H1 (cell line): ENCODE measurements at regions not wholly inside any gene's neighbourhood (a gene's known extent, or its start where the extent isn't known, plus 50 kb on each side); places are given as distances from the start of the nearest gene placed in this dataset.

Experiments
- ATF2 ChIP-seq: IDR thresholded peaks from 2 replicates; pipeline ENCODE4 v1.6.1; 2012; ENCODE audit warnings: low read length, inconsistent platforms
- BCL11A ChIP-seq, 2 experiments: IDR thresholded peaks; one replicate each; pipeline ENCODE4 v1.6.1; 2011; ENCODE audit warnings: low read depth in 2 of 2, low read length in 2 of 2, mild to moderate bottlenecking in 2 of 2
- BRCA1 ChIP-seq: IDR thresholded peaks from 2 replicates; pipeline ENCODE4 v1.6.1; 2012; ENCODE audit warnings: low read depth, low read length, improper control_type of control experiment
- CBX8 ChIP-seq: fragments of 300-800, 300-1000 bp; sonication (generic); IDR thresholded peaks from 2 replicates; pipeline ENCODE4 v1.7.1; 2016; ENCODE audit warnings: low read depth, low read length, borderline replicate concordance
- CHD7 ChIP-seq: fragments of 300-600 bp; sonication (generic); IDR thresholded peaks from 2 replicates; pipeline ENCODE4 v1.7.1; 2012; ENCODE audit warnings: low read length, moderate library complexity, mild to moderate bottlenecking, inconsistent platforms; ENCODE audit not compliant: insufficient replicate concordance
- E2F6 ChIP-seq: IDR thresholded peaks from 2 replicates; pipeline ENCODE4 v1.6.1; 2012; ENCODE audit warnings: inconsistent platforms
- HDAC6 ChIP-seq: IDR thresholded peaks from one replicate; pipeline ENCODE4 v1.7.1; 2012; ENCODE audit warnings: low read depth, mild to moderate bottlenecking, inconsistent platforms, low read length, moderate library complexity
- MAX ChIP-seq: IDR thresholded peaks from 2 replicates; pipeline ENCODE4 v1.6.1; 2012; ENCODE audit warnings: inconsistent platforms
- SAP30 ChIP-seq: fragments of 300-600 bp; sonication (generic); IDR thresholded peaks from 2 replicates; pipeline ENCODE4 v1.7.1; 2012; ENCODE audit warnings: low read length, moderate library complexity, mild to moderate bottlenecking, inconsistent platforms; ENCODE audit not compliant: insufficient read depth, insufficient replicate concordance

GRCh38 chr5:68886814-68887213 lies 207.0 kb upstream of the SLC30A5 start (continued):
- TF ChIP-seq CHD7 (no peak), SAP30 (no peak), MAX (no peak), CBX8 (no peak), BRCA1 (no peak), BCL11A (IDR thresholded peaks at IDR 0.05; ENCODE audit: low read depth in 2 of 2, low read length in 2 of 2) (no peak), E2F6 (no peak), HDAC6 (no peak), ATF2 (no peak)
